HG02763 (cell line): ENCODE measurements at regions not wholly inside any gene's neighbourhood (a gene's known extent, or its start where the extent isn't known, plus 50 kb on each side); places are given as distances from the start of the nearest gene placed in this dataset.
"Not testable (repeated sequence)": the region's sequence is repeated elsewhere in the genome, so short reads cannot be mapped to it uniquely, and the experiment has no call there.

Source experiments
- ATAC-seq: cut with Tn5 transposase; IDR thresholded peaks from one replicate; pipeline ENCODE4 v1.9.1; 2021; ENCODE audit warnings: mild to moderate bottlenecking, moderate library complexity; ENCODE audit not compliant: unreplicated experiment

- no peak for ATAC-seq
Measured at GRCh38 chr19:29014857-29015436, 198.0 kb downstream of the UQCRFS1 start.

GRCh38 chr19:29013988-29014387 lies 199.0 kb downstream of the UQCRFS1 start:
- no peak for ATAC-seq

GRCh38 chr19:29013325-29013724 lies 199.6 kb downstream of the UQCRFS1 start:
- no peak for ATAC-seq

GRCh38 chr19:29012457-29012856 lies 200.5 kb downstream of the UQCRFS1 start:
- no peak for ATAC-seq

- ATAC-seq, result no peak
Measured at GRCh38 chr19:29010276-29010675, 202.7 kb downstream of the UQCRFS1 start.

GRCh38 chr19:29006057-29006735 lies 206.8 kb downstream of the UQCRFS1 start:
- ATAC-seq, result no peak

- no peak for ATAC-seq
Measured at GRCh38 chr19:29004796-29005195, 208.2 kb downstream of the UQCRFS1 start.

GRCh38 chr19:29003641-29004409 lies 209.1 kb downstream of the UQCRFS1 start:
- no peak for ATAC-seq

- no peak for ATAC-seq
Measured at GRCh38 chr19:29002336-29002735, 210.6 kb downstream of the UQCRFS1 start.

- no peak for ATAC-seq
Measured at GRCh38 chr19:29001597-29002245, 211.2 kb downstream of the UQCRFS1 start.

- no peak for ATAC-seq
Measured at GRCh38 chr19:29001141-29001581, 211.8 kb downstream of the UQCRFS1 start.

- ATAC-seq, result no peak
Measured at GRCh38 chr19:28999724-29000433, 213.1 kb downstream of the UQCRFS1 start.

- no peak for ATAC-seq
Measured at GRCh38 chr19:28998974-28999373, 214.0 kb downstream of the UQCRFS1 start.

- not testable (repeated sequence) for ATAC-seq
Measured at GRCh38 chr19:28997866-28998265, 215.1 kb downstream of the UQCRFS1 start.

- ATAC-seq, result no peak
Measured at GRCh38 chr19:28990522-28990921, 222.4 kb downstream of the UQCRFS1 start.

- ATAC-seq, result no peak
Measured at GRCh38 chr19:28989739-28990138, 223.2 kb downstream of the UQCRFS1 start.

- no peak for ATAC-seq
Measured at GRCh38 chr19:28988066-28988465, 224.9 kb downstream of the UQCRFS1 start.

GRCh38 chr19:28987177-28987576 lies 225.8 kb downstream of the UQCRFS1 start:
- no peak for ATAC-seq

- no peak for ATAC-seq
Measured at GRCh38 chr19:28985201-28985600, 227.8 kb downstream of the UQCRFS1 start.

- ATAC-seq, result no peak
Measured at GRCh38 chr19:28984315-28984714, 228.6 kb downstream of the UQCRFS1 start.

- ATAC-seq, result no peak
Measured at GRCh38 chr19:28983430-28983829, 229.5 kb downstream of the UQCRFS1 start.
